BJ (cell line): ENCODE measurements at regions not wholly inside any gene's neighbourhood (a gene's known extent, or its start where the extent isn't known, plus 50 kb on each side); places are given as distances from the start of the nearest gene placed in this dataset.

Source experiments
- CTCF ChIA-PET: fragments of 350-600 bp; formaldehyde crosslinking; extraction: SDS; loops from one replicate; lab custom pipeline; 2021; ENCODE audit warnings: antibody characterized with exemption, inconsistent platforms; lab: Yijun Ruan, JAX
- POLR2A ChIA-PET: fragments of 300-600 bp; sonication (Branson Sonifier 250); formaldehyde crosslinking; extraction: SDS; loops from one replicate; lab custom pipeline; 2021; ENCODE audit warnings: antibody characterized with exemption; lab: Charles Lee
- DNase-seq: peaks from one replicate; pipeline ENCODE4 v3.0.0-alpha.2; 2011; ENCODE audit warnings: low read depth
- H3K27me3 ChIP-seq: 2 replicates; pipeline ENCODE4 v1.6.0; 2011; ENCODE audit warnings: low read length; ENCODE audit not compliant: control insufficient read depth, insufficient read depth
- H3K36me3 ChIP-seq: 2 replicates; pipeline ENCODE4 v1.5.1; 2011; ENCODE audit warnings: low read length; ENCODE audit not compliant: control insufficient read depth, insufficient read depth
- H3K4me3 ChIP-seq: 2 replicates; pipeline ENCODE4 v1.5.1; 2011; ENCODE audit warnings: low read depth, mild to moderate bottlenecking, control low read depth, low read length
- TF ChIP-seq, protein P1 (sequence below): IDR thresholded peaks from 2 replicates; pipeline ENCODE4 v1.5.1; 2011; ENCODE audit warnings: low read depth, mild to moderate bottlenecking, control low read depth, inconsistent platforms, low read length, moderate library complexity; ENCODE audit not compliant: insufficient read depth

DNA sequence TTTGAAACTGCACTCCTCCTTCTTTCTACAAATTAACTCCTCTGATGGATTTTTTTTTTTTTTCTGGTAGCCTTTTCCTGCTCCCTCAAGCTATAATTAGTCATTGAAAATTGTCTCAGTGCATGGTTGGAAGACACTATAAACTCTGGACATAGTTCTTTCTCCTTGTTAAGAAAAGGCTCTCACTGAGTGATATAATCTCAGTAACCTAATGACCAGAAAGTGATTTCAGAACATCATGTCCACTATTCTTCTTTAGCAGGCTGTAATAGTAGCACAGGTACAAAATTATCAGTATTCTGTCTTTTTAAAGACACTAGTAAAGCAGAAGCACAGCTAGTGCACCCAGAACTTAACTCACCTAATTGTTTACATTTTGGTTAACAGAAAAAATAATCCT lies 752.6 kb upstream of the PHF14 start:
- DNase-seq, result no peak
- CTCF ChIA-PET, result no interaction called here
- H3K4me3 ChIP-seq, result no peak overlapping the region
- POLR2A ChIA-PET, result no interaction called here
- no peaks in the 10 kb centered on the region for H3K27me3 ChIP-seq
- no peaks in the 10 kb centered on the region for H3K36me3 ChIP-seq
- TF ChIP-seq, protein P1, sequence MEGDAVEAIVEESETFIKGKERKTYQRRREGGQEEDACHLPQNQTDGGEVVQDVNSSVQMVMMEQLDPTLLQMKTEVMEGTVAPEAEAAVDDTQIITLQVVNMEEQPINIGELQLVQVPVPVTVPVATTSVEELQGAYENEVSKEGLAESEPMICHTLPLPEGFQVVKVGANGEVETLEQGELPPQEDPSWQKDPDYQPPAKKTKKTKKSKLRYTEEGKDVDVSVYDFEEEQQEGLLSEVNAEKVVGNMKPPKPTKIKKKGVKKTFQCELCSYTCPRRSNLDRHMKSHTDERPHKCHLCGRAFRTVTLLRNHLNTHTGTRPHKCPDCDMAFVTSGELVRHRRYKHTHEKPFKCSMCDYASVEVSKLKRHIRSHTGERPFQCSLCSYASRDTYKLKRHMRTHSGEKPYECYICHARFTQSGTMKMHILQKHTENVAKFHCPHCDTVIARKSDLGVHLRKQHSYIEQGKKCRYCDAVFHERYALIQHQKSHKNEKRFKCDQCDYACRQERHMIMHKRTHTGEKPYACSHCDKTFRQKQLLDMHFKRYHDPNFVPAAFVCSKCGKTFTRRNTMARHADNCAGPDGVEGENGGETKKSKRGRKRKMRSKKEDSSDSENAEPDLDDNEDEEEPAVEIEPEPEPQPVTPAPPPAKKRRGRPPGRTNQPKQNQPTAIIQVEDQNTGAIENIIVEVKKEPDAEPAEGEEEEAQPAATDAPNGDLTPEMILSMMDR, result no peak

- TF ChIP-seq, protein P1, result no peak
- H3K36me3 ChIP-seq, result no peaks in the 10 kb centered on the region
- H3K27me3 ChIP-seq, result no peaks in the 10 kb centered on the region
- ChIA-PET POLR2A (no interaction called here), CTCF (no interaction called here)
- H3K4me3 ChIP-seq, result no peak overlapping the region
- DNase-seq, result no peak
Observed at GRCh38 chr7:10222976-10223375, 750.7 kb upstream of the PHF14 start.

GRCh38 chr7:10225275-10225674 lies 748.4 kb upstream of the PHF14 start:
- DNase-seq, result no peak
- Histone ChIP-seq H3K27me3 (no peaks in the 10 kb centered on the region), H3K36me3 (no peaks in the 10 kb centered on the region), H3K4me3 (no peak overlapping the region)
- TF ChIP-seq, protein P1, result no peak
- ChIA-PET CTCF (no interaction called here), POLR2A (no interaction called here)

GRCh38 chr7:10237306-10237705 lies 736.4 kb upstream of the PHF14 start:
- ChIA-PET POLR2A (no interaction called here), CTCF (no interaction called here)
- Histone ChIP-seq H3K27me3 (no peaks in the 10 kb centered on the region), H3K4me3 (no peak overlapping the region), H3K36me3 (no peaks in the 10 kb centered on the region)
- TF ChIP-seq, protein P1, result no peak
- DNase-seq, result no peak

GRCh38 chr7:10238641-10239040 lies 735.0 kb upstream of the PHF14 start:
- ChIA-PET CTCF (no interaction called here), POLR2A (no interaction called here)
- TF ChIP-seq, protein P1, result no peak
- Histone ChIP-seq H3K4me3 (no peak overlapping the region), H3K36me3 (no peaks in the 10 kb centered on the region), H3K27me3 (no peaks in the 10 kb centered on the region)
- DNase-seq, result no peak
